CD4-positive, alpha-beta T cell treated with Interleukin-15 for 4 hours (primary cell): ENCODE measurements at regions not wholly inside any gene's neighbourhood (a gene's known extent, or its start where the extent isn't known, plus 50 kb on each side); places are given as distances from the start of the nearest gene placed in this dataset.

Source experiments
- DNase-seq: peaks from one replicate; pipeline ENCODE4 v3.0.0-alpha.2; 2020; ENCODE audit warnings: low spot score

DNA sequence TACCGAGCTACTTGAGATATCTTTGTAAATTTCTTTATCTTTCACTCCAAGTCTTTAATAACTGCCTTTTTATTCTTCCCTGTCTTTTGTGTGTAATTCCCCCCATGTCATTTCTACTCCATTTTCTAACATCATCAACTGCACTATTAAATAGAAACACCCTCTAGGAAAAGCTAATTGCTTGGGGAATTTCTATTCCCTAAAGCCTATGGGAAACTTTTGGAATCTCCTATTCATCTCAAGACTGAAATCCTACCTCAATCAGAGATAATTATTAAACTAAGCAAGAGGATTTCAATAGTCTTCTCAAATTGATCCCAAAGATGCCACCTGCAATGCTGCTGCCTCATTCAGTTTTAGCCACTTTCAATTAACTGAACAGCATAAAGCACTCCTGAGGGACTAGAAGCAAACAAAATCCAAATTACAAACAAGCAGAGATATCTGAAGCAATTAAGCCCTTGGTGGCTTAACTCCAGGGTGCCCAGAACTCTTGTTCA is 598.7 kb downstream of the IGSF11 start:
- no peak for DNase-seq

DNA sequence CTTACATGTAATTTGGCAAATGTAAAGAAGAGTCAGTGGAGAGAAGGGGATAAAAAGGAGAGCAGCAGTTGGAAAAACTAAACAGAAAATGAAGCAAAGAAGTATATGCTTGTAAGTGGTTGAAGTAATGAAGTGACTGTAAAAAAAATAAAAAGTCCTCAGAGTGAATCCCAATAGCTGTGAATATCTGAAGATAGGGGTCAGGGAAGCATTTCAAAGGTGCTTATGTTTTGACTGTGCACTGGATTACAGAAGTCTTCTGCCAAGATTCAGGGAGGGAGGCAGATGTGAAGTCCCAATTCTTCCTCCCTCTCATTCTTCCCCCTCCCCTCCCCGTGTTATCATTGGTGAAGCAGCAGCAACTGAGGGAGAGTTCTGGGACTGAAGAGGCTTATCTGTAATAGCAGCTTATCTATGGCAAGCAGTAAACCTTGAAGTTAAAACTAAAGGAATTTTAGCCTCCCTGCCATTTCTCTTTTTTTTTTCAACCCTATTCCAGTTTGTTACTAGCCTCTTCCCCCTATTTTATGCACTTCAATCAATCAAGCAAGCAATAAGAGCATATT is 597.9 kb downstream of the IGSF11 start:
- DNase-seq = no peak

DNA sequence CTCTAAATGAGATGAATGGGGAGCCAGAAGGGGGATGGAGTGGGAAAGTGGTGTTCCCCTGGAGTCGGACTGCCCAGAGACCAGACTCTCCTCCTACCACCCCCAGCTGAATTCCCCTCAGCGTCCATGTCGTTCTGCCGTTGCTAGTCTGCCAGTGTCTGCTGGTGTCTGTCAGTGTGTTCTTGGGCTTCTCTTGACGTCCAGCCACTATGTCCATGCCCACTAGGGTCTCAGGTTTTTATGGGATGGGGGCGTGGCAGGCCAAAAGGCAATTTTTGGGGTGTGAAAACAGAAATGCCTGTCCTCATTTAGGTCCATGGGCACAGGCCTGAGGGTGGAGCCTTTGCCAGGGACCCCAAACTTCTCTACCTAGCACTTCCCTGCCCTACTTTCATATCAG is 589.6 kb downstream of the IGSF11 start:
- no peak for DNase-seq

DNA sequence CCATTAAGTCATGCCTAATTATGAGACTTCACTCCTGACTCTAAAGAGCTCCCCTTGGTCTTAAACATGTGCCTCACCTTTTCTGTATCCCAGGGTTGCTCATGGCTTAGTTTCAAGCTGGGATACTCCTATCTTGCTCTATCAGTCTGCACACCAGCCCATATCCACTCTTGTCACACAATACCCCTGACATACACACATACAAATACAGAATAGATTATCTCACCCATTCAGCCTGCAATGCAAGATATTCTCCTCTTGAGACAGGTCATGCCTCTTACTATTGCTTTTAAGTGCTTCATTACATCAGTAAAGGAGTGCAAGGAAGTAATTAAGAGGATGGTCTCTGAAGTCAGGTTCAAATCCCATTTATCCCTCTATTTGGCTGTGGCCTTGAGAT is 587.3 kb downstream of the IGSF11 start:
- DNase-seq = no peak

DNA sequence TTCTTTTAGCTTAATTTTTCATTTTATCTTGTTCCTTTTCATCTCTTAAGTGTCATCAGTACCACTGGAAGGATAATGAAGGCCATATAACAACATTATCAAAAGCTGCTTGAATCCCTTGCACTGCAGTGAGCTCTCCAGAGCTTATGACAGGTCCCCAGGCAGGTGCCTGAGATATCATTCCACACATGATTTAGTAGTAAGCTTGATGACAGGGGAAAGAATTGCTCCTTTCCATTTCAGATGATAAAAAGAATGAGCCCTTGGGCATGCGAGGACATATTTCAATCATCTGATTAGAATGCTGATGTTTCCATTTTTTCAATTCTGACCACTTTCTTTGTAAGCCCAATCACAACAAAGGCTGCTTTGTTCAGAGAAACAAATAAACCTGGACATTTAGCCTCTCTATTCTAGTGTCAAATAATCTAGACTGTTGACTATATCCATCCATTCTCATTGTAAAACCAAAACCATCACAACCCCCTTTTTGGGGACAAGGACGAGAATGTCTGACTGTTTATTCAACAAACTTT is 567.8 kb downstream of the IGSF11 start:
- DNase-seq = no peak

DNA sequence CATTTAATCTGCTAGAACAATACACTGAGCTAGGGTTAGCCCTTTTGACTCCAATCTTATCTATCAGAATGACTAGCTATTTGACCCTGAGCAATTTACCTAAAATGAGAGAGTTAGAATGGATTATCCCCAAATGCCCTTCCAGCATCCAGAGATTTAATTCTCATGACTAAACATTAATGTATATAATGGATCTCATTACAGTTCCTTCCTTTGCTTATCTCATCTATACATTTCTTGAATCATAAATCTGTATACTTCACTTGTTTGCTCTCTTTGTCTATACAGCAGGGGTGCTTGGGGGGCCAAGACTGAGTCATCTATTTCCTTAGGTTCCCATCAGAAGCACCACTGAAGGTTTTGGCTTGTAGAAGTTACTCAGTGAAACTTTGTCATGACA is 565.8 kb downstream of the IGSF11 start:
- DNase-seq = no peak

DNA sequence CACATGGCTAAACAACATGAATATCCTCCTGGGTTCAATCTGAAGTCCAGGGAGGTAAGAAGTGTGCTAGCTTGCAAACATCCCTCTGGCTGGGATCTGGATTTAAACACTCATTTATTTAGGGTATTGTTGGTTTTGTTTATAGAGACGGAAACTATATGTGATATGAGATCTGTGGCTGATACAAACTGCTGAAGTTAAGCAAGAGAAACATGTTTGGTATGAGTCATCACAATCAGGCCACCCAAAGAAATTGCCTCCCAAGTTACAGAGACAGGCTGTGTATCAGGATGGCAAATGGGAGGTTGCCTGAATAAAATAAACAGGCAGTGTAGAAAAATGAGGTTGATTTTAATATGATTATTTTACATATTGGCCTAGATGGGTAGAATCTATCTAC is 562.1 kb downstream of the IGSF11 start:
- no peak for DNase-seq

DNA sequence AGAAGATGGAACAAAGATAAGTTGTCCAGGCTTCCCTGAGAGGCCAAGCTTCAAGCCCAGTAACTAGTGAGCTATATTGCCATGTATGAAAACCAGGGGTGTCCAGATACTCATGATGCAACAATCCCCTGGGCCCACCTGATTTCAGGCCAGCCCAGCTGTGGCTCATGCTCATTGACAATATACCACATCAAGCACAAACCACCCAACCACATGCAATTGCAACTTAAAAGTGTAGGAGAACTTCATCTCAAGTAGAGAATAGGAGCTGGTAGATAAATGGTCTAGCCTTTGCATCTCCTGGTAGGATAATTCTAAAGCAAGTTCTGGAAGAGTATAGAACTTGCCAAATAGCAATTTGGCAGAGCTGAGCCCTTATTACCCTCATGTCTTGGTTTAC is 561.3 kb downstream of the IGSF11 start:
- DNase-seq = no peak

DNA sequence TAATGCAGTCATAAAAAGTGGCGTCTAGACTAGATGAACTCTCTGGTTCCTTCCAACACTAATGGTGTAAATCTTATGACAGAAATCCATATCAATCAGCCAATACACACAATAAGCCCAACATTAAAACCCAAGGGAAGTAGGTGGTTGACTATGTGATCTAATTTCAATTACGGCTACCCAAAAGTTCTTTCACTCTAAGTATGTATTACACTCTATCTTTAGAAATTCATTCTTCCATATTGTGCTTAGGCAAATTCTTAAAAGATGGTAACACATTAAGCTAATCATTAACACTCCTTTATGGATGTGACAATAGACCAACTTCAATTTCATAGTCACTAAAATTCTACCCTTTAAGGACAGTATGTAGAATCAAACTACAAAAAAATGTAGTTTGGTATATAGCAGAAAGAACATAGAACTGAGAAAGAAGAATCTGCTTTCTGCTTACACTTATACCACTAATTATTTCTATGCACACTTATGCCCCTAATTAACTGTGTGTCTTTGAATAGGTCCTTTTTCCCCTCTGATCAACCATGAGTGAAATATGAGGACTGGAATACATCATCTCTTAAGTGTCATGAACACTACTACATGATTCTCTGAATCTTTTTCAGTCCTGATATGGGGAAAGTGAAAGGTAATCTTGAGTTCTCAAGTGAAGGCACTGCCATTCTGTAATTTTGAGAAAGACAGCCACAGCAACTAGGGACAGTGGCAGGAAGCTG is 557.6 kb downstream of the IGSF11 start:
- DNase-seq = no peak

DNA sequence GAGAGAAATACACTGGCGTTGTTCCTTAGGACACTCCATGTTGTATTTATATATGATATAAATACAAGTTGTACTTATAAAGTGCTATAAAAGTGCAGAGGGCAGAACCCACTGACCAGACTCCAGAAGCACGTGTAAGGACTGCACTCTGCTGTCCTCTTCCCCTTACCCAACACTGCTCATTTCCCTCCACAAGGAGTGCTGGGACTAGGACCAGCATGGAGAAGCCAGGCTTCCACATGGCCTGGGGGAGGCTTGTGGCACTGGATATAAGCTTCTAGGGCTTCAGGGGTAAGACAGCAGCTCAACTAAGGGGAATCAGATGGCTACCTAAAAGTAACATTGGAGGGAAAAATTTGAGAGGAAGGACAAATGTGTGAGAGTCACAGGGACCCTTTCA is 556.9 kb downstream of the IGSF11 start:
- no peak for DNase-seq

DNA sequence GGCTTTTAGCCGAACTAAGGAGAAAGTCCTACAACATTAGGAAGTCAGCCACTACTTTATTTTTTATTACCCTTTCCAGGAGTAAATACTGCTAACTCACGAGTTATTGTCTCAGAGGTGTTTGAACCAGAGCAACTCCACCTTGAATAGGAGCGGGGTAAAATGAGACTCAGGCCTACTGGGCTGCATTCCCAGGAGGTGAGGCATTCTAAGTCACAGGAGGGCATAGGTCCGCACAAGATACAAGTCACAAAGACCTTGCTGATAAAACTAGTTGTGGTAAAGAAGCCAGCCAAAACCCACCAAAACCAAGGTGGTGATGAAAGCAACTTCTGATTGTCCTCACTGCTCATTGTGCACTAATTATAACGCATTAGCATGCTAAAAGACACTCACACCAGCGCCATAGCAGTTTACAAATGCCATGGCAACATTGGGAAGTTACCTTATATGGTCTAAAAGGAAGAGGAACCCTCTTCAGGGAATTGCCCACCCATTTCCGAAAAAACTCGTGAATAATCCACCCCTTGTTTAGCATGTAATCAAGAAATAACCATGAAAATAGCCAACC is 555.9 kb downstream of the IGSF11 start:
- no peak for DNase-seq

DNA sequence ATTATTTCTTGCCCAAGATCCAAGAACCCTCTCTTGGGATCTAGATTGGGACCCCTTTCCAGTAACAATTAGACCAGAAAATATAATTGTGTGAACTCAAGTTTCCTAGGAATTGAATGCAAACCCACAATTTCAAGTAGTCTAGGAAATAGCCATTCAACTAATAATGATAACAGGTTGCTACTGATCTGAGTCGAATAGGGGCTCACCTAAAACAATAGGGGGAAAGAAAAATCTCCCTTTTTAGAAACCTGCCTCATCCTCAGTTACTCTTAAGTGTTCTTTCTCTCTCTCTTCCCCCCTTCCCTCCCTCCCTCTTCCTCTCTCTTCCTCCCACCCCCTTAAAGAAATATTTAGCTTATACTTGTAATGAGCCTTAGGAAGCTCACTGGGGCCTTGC is 555.3 kb downstream of the IGSF11 start:
- no peak for DNase-seq

DNA sequence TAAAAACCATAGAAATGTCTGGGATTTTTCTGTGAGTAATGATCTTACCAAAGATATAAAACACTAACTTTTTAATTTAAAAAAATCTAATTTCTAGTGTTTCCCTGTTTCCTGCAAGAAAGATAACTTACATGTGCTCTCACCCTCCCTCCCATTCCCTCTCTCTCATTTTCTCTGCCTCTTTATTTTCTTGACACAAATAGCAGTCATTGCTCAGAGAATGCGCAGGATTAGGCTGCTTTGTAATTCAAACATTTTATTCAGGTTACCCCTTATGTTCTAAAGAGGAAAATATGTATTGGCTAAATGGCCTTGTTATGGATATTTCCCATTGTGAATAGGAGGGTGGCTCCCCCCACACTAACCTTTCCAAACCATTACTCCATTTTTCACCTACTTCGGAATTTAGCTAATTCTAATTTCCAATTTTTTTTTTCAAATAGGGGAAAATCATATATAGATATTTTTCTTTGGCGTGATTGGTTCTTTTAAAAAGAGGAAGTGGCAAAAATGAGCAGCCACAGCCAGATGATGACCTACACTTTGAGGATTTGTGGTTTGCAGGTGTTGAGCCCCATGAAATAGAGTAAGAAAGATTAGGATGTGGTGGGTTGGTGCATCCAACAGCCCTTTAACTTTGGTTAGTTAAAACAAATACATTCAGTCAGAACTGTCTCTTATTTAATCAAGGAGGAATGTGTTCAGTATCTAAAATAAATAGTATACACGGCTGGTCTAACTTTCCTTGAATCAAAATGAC is 554.4 kb downstream of the IGSF11 start:
- no peak for DNase-seq

DNA sequence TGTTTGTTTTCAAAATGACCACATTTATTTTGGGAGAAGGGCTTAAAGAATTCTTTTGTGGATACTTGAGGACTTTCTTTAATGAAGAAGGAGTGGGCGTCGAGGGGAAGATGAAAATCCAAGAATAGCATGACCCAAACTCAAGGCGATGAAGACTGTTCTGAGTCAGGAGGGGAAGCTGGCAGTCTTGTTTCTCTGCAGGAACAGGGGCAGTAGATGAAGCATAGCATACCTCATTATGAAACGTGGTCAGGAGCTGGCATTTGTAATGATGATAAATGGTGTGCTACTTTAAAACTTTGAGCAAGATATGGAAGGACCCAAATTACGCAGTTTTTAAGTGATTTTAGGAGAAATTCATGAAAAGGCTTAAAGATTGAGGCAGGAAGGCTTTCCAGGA is 549.0 kb downstream of the IGSF11 start:
- no peak for DNase-seq

DNA sequence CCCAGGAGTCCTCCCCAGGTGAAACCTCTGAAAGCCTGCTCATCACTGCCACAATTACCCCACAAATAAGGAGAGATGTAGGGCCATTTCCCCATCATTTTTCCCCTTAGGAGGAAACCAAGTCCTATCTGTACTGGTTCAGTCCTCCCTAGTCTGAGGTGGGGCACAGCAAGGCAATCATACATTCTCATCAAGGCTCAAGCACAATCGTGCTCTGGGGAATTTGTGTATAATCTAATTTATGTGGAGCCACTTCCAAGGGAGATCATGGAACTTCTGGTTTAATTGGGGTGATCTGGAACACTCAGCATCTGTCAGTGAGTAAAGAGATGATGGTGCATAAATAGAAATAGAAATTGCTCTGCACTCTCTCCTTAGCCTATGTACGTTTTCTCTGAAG is 546.9 kb downstream of the IGSF11 start:
- DNase-seq = no peak

DNA sequence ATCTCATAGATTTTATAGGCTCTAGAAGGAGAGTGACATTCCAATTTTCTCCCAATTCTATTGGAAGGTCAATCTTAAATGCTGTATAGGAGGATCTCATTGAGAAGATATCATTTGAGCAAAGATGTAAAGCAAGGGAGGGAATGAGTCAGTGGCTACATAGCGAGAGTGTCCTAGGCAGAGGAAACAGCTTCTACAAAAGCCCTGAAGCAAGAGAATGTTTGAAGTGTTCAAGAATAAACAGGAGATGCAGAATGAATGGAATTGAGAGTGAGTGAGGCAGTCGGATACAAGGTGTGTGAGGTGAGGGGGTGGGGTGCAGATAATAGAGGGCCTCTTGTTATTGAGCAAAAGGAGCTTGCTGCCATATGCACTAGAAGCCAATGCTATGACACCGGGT is 545.9 kb downstream of the IGSF11 start:
- no peak for DNase-seq

DNA sequence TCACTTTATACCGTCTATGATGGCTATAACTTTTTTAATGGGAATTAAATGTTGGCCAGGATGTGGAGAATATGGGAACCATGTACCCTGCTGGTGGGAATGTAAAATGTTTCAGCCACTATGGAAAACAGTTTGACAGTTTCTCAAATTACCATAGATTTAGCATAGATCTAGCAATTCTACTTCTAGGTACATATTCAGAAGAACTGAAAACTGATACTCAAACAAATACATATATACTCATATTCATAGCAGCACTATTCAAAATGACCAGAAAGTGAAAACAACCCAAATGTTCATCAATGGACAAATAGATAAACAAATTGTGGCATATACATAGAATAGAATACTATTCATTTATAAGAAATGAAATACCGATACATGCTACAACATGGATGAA is 539.4 kb downstream of the IGSF11 start:
- DNase-seq = no peak

DNA sequence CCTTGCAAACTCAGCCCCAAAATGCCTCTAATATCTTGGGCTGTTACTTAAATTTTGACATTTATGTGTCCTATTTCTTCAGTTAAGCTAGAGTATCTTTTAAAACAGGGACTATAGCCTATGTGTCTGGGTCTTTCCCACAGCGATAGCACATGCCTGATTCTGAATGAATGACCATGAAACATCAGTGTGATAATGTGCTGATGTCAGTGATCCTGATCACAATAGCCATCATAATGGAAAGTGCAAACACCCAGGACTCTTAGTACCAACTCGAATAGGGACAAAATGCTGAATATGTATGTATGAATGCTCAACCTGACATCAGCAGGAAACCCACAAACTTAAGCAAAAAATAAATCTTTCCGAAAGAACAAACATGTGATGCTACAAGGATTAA is 537.4 kb downstream of the IGSF11 start:
- no peak for DNase-seq

DNA sequence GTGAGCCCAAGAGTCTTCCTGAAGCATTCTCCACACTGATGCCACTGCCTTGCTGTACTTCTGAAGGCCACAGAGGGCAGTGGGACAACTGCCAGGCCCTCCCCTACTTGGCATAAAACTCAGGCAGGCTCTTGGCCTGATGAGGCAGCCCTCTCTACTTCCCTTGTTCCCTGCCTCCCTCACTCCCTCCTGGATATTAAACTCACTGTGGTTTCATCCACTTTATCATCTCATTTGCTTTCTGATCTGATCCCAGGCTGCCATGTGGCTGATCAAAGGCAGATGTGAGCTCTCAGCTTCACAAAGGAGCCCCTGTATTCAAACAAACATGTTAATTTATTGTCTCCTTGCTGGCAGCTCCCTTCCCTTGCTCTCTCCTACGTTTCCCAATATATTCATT is 533.5 kb downstream of the IGSF11 start:
- DNase-seq = no peak

DNA sequence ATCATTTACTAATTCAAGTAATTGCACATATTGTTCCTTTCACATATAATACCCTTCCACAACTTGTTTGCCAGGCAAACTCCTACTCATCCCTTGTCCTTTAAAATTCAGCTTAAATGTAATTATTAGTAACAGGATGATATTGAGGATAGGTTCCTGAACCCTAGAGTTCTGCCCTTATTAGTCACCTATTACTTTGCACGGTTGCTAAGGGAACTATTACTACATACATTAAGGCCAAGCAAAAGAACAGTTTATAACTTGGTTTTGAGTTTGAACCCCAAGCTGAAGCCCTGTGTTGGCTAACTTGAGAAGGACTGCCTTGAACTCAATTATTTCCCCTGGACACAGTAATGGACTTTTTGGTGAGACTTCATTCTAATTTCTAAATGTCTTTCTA is 529.7 kb downstream of the IGSF11 start:
- no peak for DNase-seq

DNA sequence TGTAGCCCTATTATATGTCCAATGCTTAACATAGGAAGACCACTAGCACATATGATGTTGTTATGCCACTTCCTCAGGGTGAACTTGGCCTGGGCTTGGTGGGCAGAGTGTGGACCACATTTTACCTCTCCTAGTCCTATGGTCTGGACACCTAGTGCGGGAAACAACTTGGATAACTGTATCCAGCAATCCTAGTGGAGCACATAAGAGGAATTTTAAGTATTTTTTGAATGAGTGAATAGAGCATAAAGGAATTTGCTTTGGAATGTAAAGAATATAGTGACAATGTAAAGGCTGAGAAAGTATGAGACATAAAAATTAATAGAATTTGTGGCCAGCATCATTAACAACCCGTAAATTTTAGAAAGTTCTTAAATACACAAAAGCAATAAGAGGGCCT is 528.9 kb downstream of the IGSF11 start:
- no peak for DNase-seq

DNA sequence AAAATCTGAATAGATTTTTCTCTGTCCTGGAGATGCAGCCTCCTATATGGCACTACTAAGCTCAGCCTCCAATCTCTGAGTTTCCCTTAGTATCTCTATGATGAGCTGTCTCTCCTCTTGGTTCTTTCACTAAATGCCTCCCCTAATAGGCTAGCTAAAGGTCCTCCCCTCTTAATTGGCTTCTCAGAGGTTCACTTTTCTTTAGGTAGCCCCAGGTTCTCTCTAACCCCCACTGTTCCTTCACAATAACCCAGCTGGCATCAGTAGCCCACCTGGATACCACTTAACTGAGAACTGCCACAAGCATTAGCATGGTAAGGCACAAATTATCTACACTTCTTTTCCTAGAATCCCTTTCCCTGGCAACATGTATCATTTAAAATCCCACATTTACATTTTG is 523.2 kb downstream of the IGSF11 start:
- DNase-seq = no peak

DNA sequence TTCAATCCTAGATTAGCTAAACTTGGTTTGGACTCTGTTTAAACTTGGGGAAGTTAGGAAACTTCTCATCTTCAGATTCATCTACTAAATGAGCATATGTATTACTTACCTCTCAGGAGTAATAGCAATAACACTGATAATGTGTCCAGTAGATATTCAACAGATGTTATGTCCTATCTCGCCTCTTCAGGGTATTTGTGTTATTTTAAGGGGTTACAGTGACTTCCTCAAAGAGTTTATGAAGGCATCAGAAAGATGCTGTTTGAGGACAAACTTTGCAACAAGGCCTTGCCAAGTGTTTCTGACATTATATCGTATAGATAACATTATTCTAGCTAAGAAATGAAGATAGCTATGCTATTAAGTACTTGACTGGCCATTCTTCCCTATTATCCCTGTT is 522.3 kb downstream of the IGSF11 start:
- no peak for DNase-seq
